OCI-LY3 (cell line): ENCODE measurements at regions not wholly inside any gene's neighbourhood (a gene's known extent, or its start where the extent isn't known, plus 50 kb on each side); places are given as distances from the start of the nearest gene placed in this dataset.

Source experiments
- H2AFZ ChIP-seq: fragments of 200-600, 300-600 bp; shearing (Covaris generic); 2 replicates; pipeline ENCODE4 v1.6.0; 2014; ENCODE audit warnings: antibody characterized with exemption, low read depth, low read length
- H3K27ac ChIP-seq: fragments of 200-600, 300-600 bp; sonication (generic); 2 replicates; pipeline ENCODE4 v1.5.1; 2014; ENCODE audit warnings: mild to moderate bottlenecking, low read length, moderate library complexity, mixed read lengths
- H3K27me3 ChIP-seq: fragments of 200-600, 300-600 bp; sonication (generic); 2 replicates; pipeline ENCODE4 v1.6.1; 2014; ENCODE audit warnings: low read depth, low read length, mixed read lengths
- H3K36me3 ChIP-seq: fragments of 200-600, 300-600 bp; sonication (generic); replicated peaks from 2 replicates; pipeline ENCODE3; 2014; ENCODE audit warnings: low read depth, low read length, mixed read lengths
- H3K4me1 ChIP-seq: fragments of 300-600, 200-600 bp; sonication (generic); 2 replicates; pipeline ENCODE4 v1.6.1; 2014; ENCODE audit warnings: low read length, mixed read lengths
- H3K4me2 ChIP-seq: fragments of 200-600, 300-600 bp; sonication (generic); 2 replicates; pipeline ENCODE4 v1.6.1; 2014; ENCODE audit warnings: low read length, mixed read lengths
- H3K4me3 ChIP-seq: fragments of 300-600, 200-600 bp; sonication (generic); 2 replicates; pipeline ENCODE4 v1.5.1; 2014; ENCODE audit warnings: antibody characterized with exemption, mild to moderate bottlenecking, low read length, moderate library complexity
- H3K79me2 ChIP-seq: fragments of 300-600, 200-600 bp; shearing (Covaris generic); 2 replicates; pipeline ENCODE4 v1.6.1; 2014; ENCODE audit warnings: mild to moderate bottlenecking, low read length, mixed read lengths
- H3K9ac ChIP-seq: fragments of 300-600, 200-600 bp; shearing (Covaris generic); 2 replicates; pipeline ENCODE4 v1.6.0; 2014; ENCODE audit warnings: mild to moderate bottlenecking, low read length, moderate library complexity
- H3K9me3 ChIP-seq: fragments of 200-600, 300-600 bp; shearing (Covaris generic); 2 replicates; pipeline ENCODE4 v1.6.1; 2014; ENCODE audit warnings: low read length, mixed read lengths; ENCODE audit not compliant: insufficient read depth
- H4K20me1 ChIP-seq: fragments of 200-600, 300-600 bp; sonication (generic); 2 replicates; pipeline ENCODE4 v1.6.1; 2016; ENCODE audit warnings: low read length, mixed read lengths; ENCODE audit not compliant: insufficient read depth
- EZH2phosphoT487 ChIP-seq: fragments of 200-600 bp; shearing (Covaris generic); IDR thresholded peaks from 2 replicates; pipeline ENCODE4 v1.6.1; 2018; ENCODE audit warnings: antibody characterized with exemption, mixed run types, low read depth
- TF ChIP-seq, protein P1 (sequence below): fragments of 200-600, 300-600 bp; sonication (generic); IDR thresholded peaks from 2 replicates; pipeline ENCODE4 v1.5.1; 2014; ENCODE audit warnings: antibody characterized with exemption, low read length, low read depth

DNA sequence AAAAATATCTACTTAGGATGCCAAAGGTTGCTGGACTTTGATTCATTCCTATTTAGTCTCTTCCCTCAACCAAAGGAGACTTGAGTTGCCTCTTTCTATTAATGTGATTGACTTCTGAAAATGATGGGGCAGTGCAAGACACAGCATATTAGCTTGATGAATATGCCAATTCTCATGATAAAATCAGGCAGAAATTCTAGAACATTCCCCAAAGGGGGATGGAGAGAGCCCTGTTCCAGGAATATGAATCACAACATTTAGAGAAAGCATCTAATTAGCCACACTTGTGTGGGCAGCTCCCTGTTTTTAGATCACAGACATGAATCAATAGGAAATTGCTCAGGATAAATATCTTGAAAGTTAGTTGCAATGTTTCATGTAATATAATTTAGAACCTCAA is 584.0 kb upstream of the CDH8 start:
- no peak overlapping the region for H3K4me3 ChIP-seq
- H4K20me1 ChIP-seq = no peaks in the 10 kb centered on the region
- no peaks in the 10 kb centered on the region for H3K79me2 ChIP-seq
- H3K4me1 ChIP-seq = no peaks in the 10 kb centered on the region
- no peaks in the 10 kb centered on the region for H3K27me3 ChIP-seq
- no peak overlapping the region for H3K9ac ChIP-seq
- H3K27ac ChIP-seq = no peak overlapping the region
- H3K4me2 ChIP-seq = no peak overlapping the region
- no peaks in the 10 kb centered on the region for H3K9me3 ChIP-seq
- no peaks in the 10 kb centered on the region for H3K36me3 ChIP-seq
- TF ChIP-seq EZH2phosphoT487 = no peak
- TF ChIP-seq, protein P1, sequence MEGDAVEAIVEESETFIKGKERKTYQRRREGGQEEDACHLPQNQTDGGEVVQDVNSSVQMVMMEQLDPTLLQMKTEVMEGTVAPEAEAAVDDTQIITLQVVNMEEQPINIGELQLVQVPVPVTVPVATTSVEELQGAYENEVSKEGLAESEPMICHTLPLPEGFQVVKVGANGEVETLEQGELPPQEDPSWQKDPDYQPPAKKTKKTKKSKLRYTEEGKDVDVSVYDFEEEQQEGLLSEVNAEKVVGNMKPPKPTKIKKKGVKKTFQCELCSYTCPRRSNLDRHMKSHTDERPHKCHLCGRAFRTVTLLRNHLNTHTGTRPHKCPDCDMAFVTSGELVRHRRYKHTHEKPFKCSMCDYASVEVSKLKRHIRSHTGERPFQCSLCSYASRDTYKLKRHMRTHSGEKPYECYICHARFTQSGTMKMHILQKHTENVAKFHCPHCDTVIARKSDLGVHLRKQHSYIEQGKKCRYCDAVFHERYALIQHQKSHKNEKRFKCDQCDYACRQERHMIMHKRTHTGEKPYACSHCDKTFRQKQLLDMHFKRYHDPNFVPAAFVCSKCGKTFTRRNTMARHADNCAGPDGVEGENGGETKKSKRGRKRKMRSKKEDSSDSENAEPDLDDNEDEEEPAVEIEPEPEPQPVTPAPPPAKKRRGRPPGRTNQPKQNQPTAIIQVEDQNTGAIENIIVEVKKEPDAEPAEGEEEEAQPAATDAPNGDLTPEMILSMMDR = no peak
- H2AFZ ChIP-seq = no peak overlapping the region

DNA sequence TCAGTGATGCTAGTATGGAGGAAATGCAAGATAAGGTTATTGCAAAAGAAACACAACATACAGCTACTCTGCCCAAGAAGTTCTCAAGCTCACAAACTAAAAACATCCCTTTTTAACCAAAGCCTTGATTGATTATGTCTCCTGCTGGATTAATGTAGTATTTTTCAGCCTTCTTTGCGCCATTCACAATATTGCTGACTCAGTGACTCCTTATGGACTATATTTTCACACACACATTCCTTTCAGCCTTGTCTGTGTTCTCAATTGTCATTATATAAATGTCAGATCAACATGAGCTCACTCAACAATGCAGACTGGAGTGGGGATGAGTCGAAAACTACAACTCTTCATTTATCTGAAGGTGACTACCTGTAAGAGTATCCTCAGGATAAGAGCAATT is 579.3 kb upstream of the CDH8 start:
- TF ChIP-seq EZH2phosphoT487 = no peak
- TF ChIP-seq, protein P1 = no peak
- Histone ChIP-seq H4K20me1 (no peaks in the 10 kb centered on the region), H3K27ac (no peak overlapping the region), H3K36me3 (no peaks in the 10 kb centered on the region), H3K79me2 (no peaks in the 10 kb centered on the region), H3K4me3 (no peak overlapping the region), H3K27me3 (no peaks in the 10 kb centered on the region), H3K4me1 (no peaks in the 10 kb centered on the region), H2AFZ (no peak overlapping the region), H3K4me2 (no peak overlapping the region), H3K9me3 (no peaks in the 10 kb centered on the region), H3K9ac (no peak overlapping the region)

GRCh38 chr16:62610291-62610690 is 574.1 kb upstream of the CDH8 start:
- no peak for TF ChIP-seq EZH2phosphoT487
- TF ChIP-seq, protein P1 = no peak
- no peaks in the 10 kb centered on the region for H4K20me1 ChIP-seq
- no peaks in the 10 kb centered on the region for H3K9me3 ChIP-seq
- H3K27me3 ChIP-seq = no peaks in the 10 kb centered on the region
- H3K4me3 ChIP-seq = no peak overlapping the region
- H3K79me2 ChIP-seq = no peaks in the 10 kb centered on the region
- no peaks in the 10 kb centered on the region for H3K36me3 ChIP-seq
- no peak overlapping the region for H2AFZ ChIP-seq
- H3K4me2 ChIP-seq = no peak overlapping the region
- H3K27ac ChIP-seq = no peak overlapping the region
- no peaks in the 10 kb centered on the region for H3K4me1 ChIP-seq
- H3K9ac ChIP-seq = no peak overlapping the region

DNA sequence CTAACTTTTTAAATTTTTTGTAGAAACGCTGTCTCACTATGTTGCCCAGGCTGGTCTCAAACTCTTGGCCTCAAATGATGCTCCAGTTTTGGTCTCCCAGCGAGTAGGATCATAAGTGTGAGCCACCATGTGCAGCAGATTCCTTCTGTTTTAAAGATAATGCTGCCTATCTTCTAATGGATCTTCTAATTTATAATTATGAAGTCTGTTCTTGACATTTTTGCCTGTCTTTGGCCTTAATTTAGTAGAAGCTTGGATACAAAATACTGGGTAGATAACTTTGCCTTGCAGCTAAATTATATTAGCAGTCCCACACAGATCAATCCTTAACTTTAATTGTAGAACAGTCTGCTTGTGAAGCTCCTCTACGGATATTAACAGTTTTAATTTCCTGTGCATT is 566.6 kb upstream of the CDH8 start:
- TF ChIP-seq, protein P1 = no peak
- TF ChIP-seq EZH2phosphoT487 = no peak
- no peaks in the 10 kb centered on the region for H3K9me3 ChIP-seq
- H3K9ac ChIP-seq = no peak overlapping the region
- H3K4me1 ChIP-seq = no peaks in the 10 kb centered on the region
- no peak overlapping the region for H3K4me3 ChIP-seq
- no peak overlapping the region for H2AFZ ChIP-seq
- no peaks in the 10 kb centered on the region for H4K20me1 ChIP-seq
- H3K36me3 ChIP-seq = no peaks in the 10 kb centered on the region
- H3K27ac ChIP-seq = no peak overlapping the region
- no peaks in the 10 kb centered on the region for H3K79me2 ChIP-seq
- no peak overlapping the region for H3K4me2 ChIP-seq
- no peaks in the 10 kb centered on the region for H3K27me3 ChIP-seq
